Neural progenitor cell (in vitro differentiated cells): ENCODE measurements at regions not wholly inside any gene's neighbourhood (a gene's known extent, or its start where the extent isn't known, plus 50 kb on each side); places are given as distances from the start of the nearest gene placed in this dataset.

ENCODE experiments used
- DNase-seq: peaks from one replicate; pipeline ENCODE4 v3.0.0-alpha.2; 2016; ENCODE audit warnings: low spot score
- H2AFZ ChIP-seq: fragments of 200-600 bp; sonication (generic); replicated peaks from 2 replicates; pipeline ENCODE4 v1.6.1; 2016; ENCODE audit warnings: antibody characterized with exemption
- H3F3A ChIP-seq: fragments of 200-600 bp; sonication (generic); 2 replicates; pipeline ENCODE4 v1.6.1; 2016; ENCODE audit warnings: antibody characterized with exemption, low read depth
- H3K27ac ChIP-seq: fragments of 200-600 bp; sonication (generic); 2 replicates; pipeline ENCODE4 v1.5.1; 2016; ENCODE audit warnings: mild to moderate bottlenecking
- H3K27me3 ChIP-seq: fragments of 200-600 bp; sonication (generic); 2 replicates; pipeline ENCODE4 v1.6.1; 2016; ENCODE audit warnings: mild to moderate bottlenecking, moderate library complexity
- H3K36me3 ChIP-seq: fragments of 200-600 bp; sonication (generic); 2 replicates; pipeline ENCODE4 v1.5.1; 2016
- H3K4me1 ChIP-seq: fragments of 200-600 bp; sonication (generic); 2 replicates; pipeline ENCODE4 v1.6.1; 2016; ENCODE audit warnings: mixed run types
- H3K4me2 ChIP-seq: fragments of 200-600 bp; sonication (generic); 2 replicates; pipeline ENCODE4 v1.6.1; 2016
- H3K4me3 ChIP-seq: fragments of 200-600 bp; sonication (generic); 2 replicates; pipeline ENCODE4 v1.5.1; 2016
- H3K79me2 ChIP-seq: fragments of 200-600 bp; sonication (generic); 2 replicates; pipeline ENCODE4 v1.6.1; 2016; ENCODE audit warnings: low read depth
- H3K9ac ChIP-seq: fragments of 200-600 bp; sonication (generic); 2 replicates; pipeline ENCODE4 v1.6.1; 2016
- H3K9me3 ChIP-seq: fragments of 200-600 bp; sonication (generic); 2 replicates; pipeline ENCODE4 v1.5.1; 2016; ENCODE audit warnings: low read depth
- H4K20me1 ChIP-seq: fragments of 200-600 bp; sonication (generic); 2 replicates; pipeline ENCODE4 v1.6.1; 2016; ENCODE audit warnings: low read depth
- H3K27ac Mint-ChIP-seq: 3 replicates; pipeline ENCODE4 v1.8.0; 2021; ENCODE audit warnings: mixed read lengths
- H3K27me3 Mint-ChIP-seq: 2 replicates; pipeline ENCODE4 v1.8.0; 2022; ENCODE audit warnings: low read depth, mild to moderate bottlenecking, inconsistent platforms, moderate library complexity, mixed read lengths; ENCODE audit not compliant: insufficient read depth
- H3K36me3 Mint-ChIP-seq: 3 replicates; pipeline ENCODE4 v1.8.0; 2021; ENCODE audit warnings: mixed read lengths
- H3K4me1 Mint-ChIP-seq: 3 replicates; pipeline ENCODE4 v1.8.0; 2021; ENCODE audit warnings: mixed read lengths
- H3K4me3 Mint-ChIP-seq: 3 replicates; pipeline ENCODE4 v1.8.0; 2021; ENCODE audit warnings: mild to moderate bottlenecking, moderate library complexity, mixed read lengths
- H3K9me3 Mint-ChIP-seq: 3 replicates; pipeline ENCODE4 v1.8.0; 2020; ENCODE audit warnings: mixed read lengths
- EZH2 ChIP-seq: fragments of 200-600 bp; sonication (generic); IDR thresholded peaks from 2 replicates; pipeline ENCODE4 v1.6.1; 2017; ENCODE audit warnings: antibody characterized with exemption, mild to moderate bottlenecking, moderate library complexity
- EZH2phosphoT487 ChIP-seq: fragments of 200-600 bp; sonication (generic); IDR thresholded peaks from 2 replicates; pipeline ENCODE4 v1.6.1; 2017; ENCODE audit warnings: antibody characterized with exemption
- TF ChIP-seq, protein P1 (sequence below): fragments of 200-600 bp; sonication (generic); IDR thresholded peaks from 2 replicates; pipeline ENCODE4 v1.5.1; 2017; ENCODE audit warnings: antibody characterized with exemption, mild to moderate bottlenecking

- Histone ChIP-seq H3F3A (no peaks in the 10 kb centered on the region), H3K9ac (no peak overlapping the region), H3K27ac (no peak overlapping the region), H3K27me3 (no peaks in the 10 kb centered on the region), H2AFZ (no peak overlapping the region), H3K79me2 (no peaks in the 10 kb centered on the region), H3K4me1 (no peaks in the 10 kb centered on the region), H3K4me2 (no peak overlapping the region), H3K36me3 (no peaks in the 10 kb centered on the region), H3K9me3 (no peaks in the 10 kb centered on the region), H3K4me3 (no peak overlapping the region), H4K20me1 (no peaks in the 10 kb centered on the region)
- no peak overlapping the region for H3K27ac Mint-ChIP-seq
- no peaks in the 10 kb centered on the region for H3K36me3 Mint-ChIP-seq
- no peak for TF ChIP-seq EZH2
- TF ChIP-seq EZH2phosphoT487 = no peak
- no peak for DNase-seq
- no peaks in the 10 kb centered on the region for H3K27me3 Mint-ChIP-seq
- peaks cover 21% of the 10 kb centered on the region for H3K4me1 Mint-ChIP-seq
- H3K4me3 Mint-ChIP-seq = no peak overlapping the region
- H3K9me3 Mint-ChIP-seq = no peaks in the 10 kb centered on the region
These were observed 53.8 kb upstream of the BET1 start for GRCh38 chr7:94057955-94058354.

DNA sequence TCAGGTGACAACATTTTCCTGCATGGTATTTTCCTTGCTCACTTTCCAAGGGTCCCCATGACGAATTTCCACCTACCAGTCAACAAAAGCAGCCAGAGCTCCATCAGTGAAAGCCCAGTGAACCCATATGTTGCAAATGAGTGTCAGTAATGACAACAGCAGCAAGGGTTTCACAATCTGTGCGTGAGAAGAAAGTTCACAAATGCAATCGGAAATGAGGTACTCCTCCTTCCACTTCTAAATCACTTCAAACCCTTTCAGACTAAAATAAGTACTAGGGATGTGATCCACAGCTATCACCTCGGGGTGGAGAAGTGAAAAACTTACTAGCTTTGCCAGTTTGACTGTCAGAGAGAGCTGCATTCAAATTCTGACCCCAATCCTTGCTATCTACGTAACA is 55.6 kb upstream of the BET1 start:
- no peak for TF ChIP-seq EZH2
- TF ChIP-seq, protein P1, sequence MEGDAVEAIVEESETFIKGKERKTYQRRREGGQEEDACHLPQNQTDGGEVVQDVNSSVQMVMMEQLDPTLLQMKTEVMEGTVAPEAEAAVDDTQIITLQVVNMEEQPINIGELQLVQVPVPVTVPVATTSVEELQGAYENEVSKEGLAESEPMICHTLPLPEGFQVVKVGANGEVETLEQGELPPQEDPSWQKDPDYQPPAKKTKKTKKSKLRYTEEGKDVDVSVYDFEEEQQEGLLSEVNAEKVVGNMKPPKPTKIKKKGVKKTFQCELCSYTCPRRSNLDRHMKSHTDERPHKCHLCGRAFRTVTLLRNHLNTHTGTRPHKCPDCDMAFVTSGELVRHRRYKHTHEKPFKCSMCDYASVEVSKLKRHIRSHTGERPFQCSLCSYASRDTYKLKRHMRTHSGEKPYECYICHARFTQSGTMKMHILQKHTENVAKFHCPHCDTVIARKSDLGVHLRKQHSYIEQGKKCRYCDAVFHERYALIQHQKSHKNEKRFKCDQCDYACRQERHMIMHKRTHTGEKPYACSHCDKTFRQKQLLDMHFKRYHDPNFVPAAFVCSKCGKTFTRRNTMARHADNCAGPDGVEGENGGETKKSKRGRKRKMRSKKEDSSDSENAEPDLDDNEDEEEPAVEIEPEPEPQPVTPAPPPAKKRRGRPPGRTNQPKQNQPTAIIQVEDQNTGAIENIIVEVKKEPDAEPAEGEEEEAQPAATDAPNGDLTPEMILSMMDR = no peak
- no peak for TF ChIP-seq EZH2phosphoT487
- Histone ChIP-seq H3K79me2 (no peaks in the 10 kb centered on the region), H2AFZ (no peak overlapping the region), H3K9me3 (no peaks in the 10 kb centered on the region), H3K4me2 (no peak overlapping the region), H3F3A (no peaks in the 10 kb centered on the region), H3K27me3 (no peaks in the 10 kb centered on the region), H3K27ac (no peak overlapping the region), H3K36me3 (no peaks in the 10 kb centered on the region), H3K4me3 (no peak overlapping the region), H3K9ac (no peak overlapping the region), H3K4me1 (no peaks in the 10 kb centered on the region), H4K20me1 (no peaks in the 10 kb centered on the region)
- Mint-ChIP-seq H3K9me3 (no peaks in the 10 kb centered on the region), H3K27ac (no peak overlapping the region), H3K36me3 (no peaks in the 10 kb centered on the region), H3K4me3 (no peak overlapping the region), H3K4me1 (peaks cover 12% of the 10 kb centered on the region), H3K27me3 (no peaks in the 10 kb centered on the region)
- DNase-seq = no peak

GRCh38 chr7:94060752-94061151 is 56.6 kb upstream of the BET1 start:
- H3K36me3 ChIP-seq = no peaks in the 10 kb centered on the region
- no peak for DNase-seq
- no peak overlapping the region for H3K9ac ChIP-seq
- no peak overlapping the region for H3K27ac ChIP-seq
- no peaks in the 10 kb centered on the region for H3K4me1 ChIP-seq
- Mint-ChIP-seq H3K27ac (no peak overlapping the region), H3K36me3 (no peaks in the 10 kb centered on the region), H3K4me1 (peaks cover 12% of the 10 kb centered on the region), H3K27me3 (no peaks in the 10 kb centered on the region), H3K9me3 (no peaks in the 10 kb centered on the region), H3K4me3 (no peak overlapping the region)
- no peak overlapping the region for H2AFZ ChIP-seq
- H3F3A ChIP-seq = no peaks in the 10 kb centered on the region
- TF ChIP-seq EZH2 (no peak), EZH2phosphoT487 (no peak)
- TF ChIP-seq, protein P1 = no peak
- H3K27me3 ChIP-seq = no peaks in the 10 kb centered on the region
- H3K79me2 ChIP-seq = no peaks in the 10 kb centered on the region
- H3K4me2 ChIP-seq = no peak overlapping the region
- no peak overlapping the region for H3K4me3 ChIP-seq
- H3K9me3 ChIP-seq = no peaks in the 10 kb centered on the region
- no peaks in the 10 kb centered on the region for H4K20me1 ChIP-seq

DNA sequence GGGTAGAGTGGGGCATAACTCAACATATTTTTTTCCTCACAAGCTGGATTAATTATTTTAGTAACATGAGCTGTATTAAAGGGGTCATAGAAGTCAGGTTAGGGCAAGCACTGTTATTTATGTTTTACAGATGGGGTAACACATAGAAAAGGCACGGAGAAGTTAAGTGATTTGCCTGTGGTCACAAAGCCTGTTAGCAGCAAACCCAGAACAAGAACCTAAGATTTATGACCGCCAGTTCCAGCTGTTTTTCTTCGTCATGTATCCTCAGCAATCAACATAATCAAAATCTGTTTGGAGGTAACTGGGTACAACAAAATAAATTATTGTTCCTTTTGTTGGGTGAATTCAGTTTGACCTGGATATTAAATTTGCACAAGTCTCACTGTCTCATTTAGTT is 57.2 kb upstream of the BET1 start:
- H3K4me3 ChIP-seq = no peak overlapping the region
- no peak overlapping the region for H3K9ac ChIP-seq
- H3K4me1 ChIP-seq = no peaks in the 10 kb centered on the region
- no peaks in the 10 kb centered on the region for H3F3A ChIP-seq
- no peaks in the 10 kb centered on the region for H3K79me2 ChIP-seq
- H3K36me3 ChIP-seq = no peaks in the 10 kb centered on the region
- no peak overlapping the region for H3K27ac ChIP-seq
- no peak overlapping the region for H3K4me3 Mint-ChIP-seq
- no peaks in the 10 kb centered on the region for H3K27me3 Mint-ChIP-seq
- no peak for DNase-seq
- no peak overlapping the region for H3K4me2 ChIP-seq
- H3K27ac Mint-ChIP-seq = no peak overlapping the region
- no peaks in the 10 kb centered on the region for H3K9me3 Mint-ChIP-seq
- H3K36me3 Mint-ChIP-seq = no peaks in the 10 kb centered on the region
- H3K27me3 ChIP-seq = no peaks in the 10 kb centered on the region
- no peak overlapping the region for H2AFZ ChIP-seq
- H3K9me3 ChIP-seq = no peaks in the 10 kb centered on the region
- H3K4me1 Mint-ChIP-seq = peaks cover 9% of the 10 kb centered on the region
- TF ChIP-seq EZH2 = no peak
- TF ChIP-seq, protein P1 = no peak
- no peak for TF ChIP-seq EZH2phosphoT487
- H4K20me1 ChIP-seq = no peaks in the 10 kb centered on the region
